ENCODE measurements at regions not wholly inside any gene's neighbourhood (a gene's known extent, or its start where the extent isn't known, plus 50 kb on each side); places are given as distances from the start of the nearest gene placed in this dataset.

- H4K20me1 ChIP-seq (ENCODE audit: low read length): no peaks in the 10 kb centered on the region
- no peak for DNase-seq
- no peak for ATAC-seq
- no peaks in the 10 kb centered on the region for H3K4me1 ChIP-seq (ENCODE audit: insufficient read depth, low read length)
- H3K27ac ChIP-seq (ENCODE audit: low read length): no peak overlapping the region
- CTCF ChIA-PET: no interaction called here
- H3K79me2 ChIP-seq (ENCODE audit: low read length): no peaks in the 10 kb centered on the region
- H3K4me2 ChIP-seq (ENCODE audit: low read length): no peak overlapping the region
- H3K27me3 ChIP-seq (ENCODE audit: low read length): no peaks in the 10 kb centered on the region
- TF ChIP-seq EZH2 (IDR thresholded peaks at IDR 0.05; ENCODE audit: low read length, unreplicated experiment) (no peak), EZH2phosphoT487 (IDR thresholded peaks at IDR 0.05; ENCODE audit: borderline replicate concordance, low read length) (no peak), CTCF (conservative IDR thresholded peaks at IDR 0.05; ENCODE audit: low read depth, low read length) (no peak)
- no peak overlapping the region for H3K4me3 ChIP-seq (ENCODE audit: low read length)
- intact Hi-C loops (cut with micrococcal nuclease): loop anchor here (10.0 kb wide), 2 partner anchors 59 to 179 kb away; no protein-coding TSS in a partner anchor
- POLR2A ChIA-PET (ENCODE audit: unreplicated experiment): no interaction called here
- H3K9me3 ChIP-seq (ENCODE audit: low read length): no peaks in the 10 kb centered on the region
- no peaks in the 10 kb centered on the region for H3K36me3 ChIP-seq (ENCODE audit: low read depth, low read length)
- no peaks in the 10 kb centered on the region for H3K9me2 ChIP-seq (replicated peaks; ENCODE audit: low read length)
- no peak overlapping the region for H2AFZ ChIP-seq (ENCODE audit: low read length)
- H3F3A ChIP-seq (ENCODE audit: low read length, unreplicated experiment): no peaks in the 10 kb centered on the region
- no peak overlapping the region for H3K9ac ChIP-seq (ENCODE audit: low read length)
- BruUV-seq (replicated peaks): no TSS peak
These were observed 109.9 kb upstream of the BMP5 start for GRCh38 chr6:55985309-55985708.

DNA sequence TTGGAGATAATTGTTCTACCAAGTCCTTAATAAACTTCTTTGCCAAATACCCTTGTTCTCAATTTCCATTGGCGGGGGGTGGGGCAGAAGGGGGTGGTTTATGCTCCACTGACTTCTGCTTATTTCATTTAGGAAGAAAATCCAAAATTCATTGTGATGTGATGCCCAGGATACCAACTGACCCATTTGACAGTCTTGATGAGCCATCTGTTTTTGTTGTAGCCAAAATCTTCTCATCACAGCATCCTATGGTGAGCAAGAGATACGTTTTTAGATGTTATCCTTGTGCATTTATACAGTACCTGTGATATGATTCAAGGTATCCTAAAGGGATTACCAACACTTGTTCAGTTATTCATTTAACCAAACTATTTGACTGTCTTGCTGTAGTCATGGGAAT, 108.5 kb upstream of the BMP5 start:
- H3K4me3 ChIP-seq (ENCODE audit: low read length): no peak overlapping the region
- H3F3A ChIP-seq (ENCODE audit: low read length, unreplicated experiment): no peaks in the 10 kb centered on the region
- no peak overlapping the region for H3K27ac ChIP-seq (ENCODE audit: low read length)
- no peak overlapping the region for H3K4me2 ChIP-seq (ENCODE audit: low read length)
- no peaks in the 10 kb centered on the region for H3K79me2 ChIP-seq (ENCODE audit: low read length)
- no peaks in the 10 kb centered on the region for H3K9me2 ChIP-seq (replicated peaks; ENCODE audit: low read length)
- DNase-seq (no peak), ATAC-seq (no peak)
- H3K36me3 ChIP-seq (ENCODE audit: low read depth, low read length): no peaks in the 10 kb centered on the region
- no peaks in the 10 kb centered on the region for H4K20me1 ChIP-seq (ENCODE audit: low read length)
- no peaks in the 10 kb centered on the region for H3K27me3 ChIP-seq (ENCODE audit: low read length)
- no peak for TF ChIP-seq EZH2phosphoT487 (IDR thresholded peaks at IDR 0.05; ENCODE audit: borderline replicate concordance, low read length)
- no peak for TF ChIP-seq CTCF (conservative IDR thresholded peaks at IDR 0.05; ENCODE audit: low read depth, low read length)
- no peak for TF ChIP-seq EZH2 (IDR thresholded peaks at IDR 0.05; ENCODE audit: low read length, unreplicated experiment)
- intact Hi-C loops (cut with micrococcal nuclease): loop anchor here (10.0 kb wide), 2 partner anchors 61 to 181 kb away; no protein-coding TSS in a partner anchor
- H3K9me3 ChIP-seq (ENCODE audit: low read length): no peaks in the 10 kb centered on the region
- POLR2A ChIA-PET (ENCODE audit: unreplicated experiment): no interaction called here
- CTCF ChIA-PET: interaction anchor here (0.7 kb wide), 1 partner anchor 52 kb away, joined by 3 read pairs; no protein-coding TSS in a partner anchor
- H2AFZ ChIP-seq (ENCODE audit: low read length): no peak overlapping the region
- BruUV-seq (replicated peaks): no TSS peak
- H3K9ac ChIP-seq (ENCODE audit: low read length): no peak overlapping the region
- no peaks in the 10 kb centered on the region for H3K4me1 ChIP-seq (ENCODE audit: insufficient read depth, low read length)

- no peak for DNase-seq
- ChIA-PET POLR2A (ENCODE audit: unreplicated experiment) (no interaction called here), CTCF (no interaction called here)
- no peaks in the 10 kb centered on the region for H3K4me1 ChIP-seq (ENCODE audit: insufficient read depth, low read length)
- no peak overlapping the region for H3K27ac ChIP-seq (ENCODE audit: low read length)
- no TSS peak for BruUV-seq (replicated peaks)
- no peaks in the 10 kb centered on the region for H3K79me2 ChIP-seq (ENCODE audit: low read length)
- no peaks in the 10 kb centered on the region for H3K36me3 ChIP-seq (ENCODE audit: low read depth, low read length)
- H3K9ac ChIP-seq (ENCODE audit: low read length): no peak overlapping the region
- H3F3A ChIP-seq (ENCODE audit: low read length, unreplicated experiment): no peaks in the 10 kb centered on the region
- intact Hi-C loops (cut with micrococcal nuclease): loop anchor here (10.0 kb wide), 2 partner anchors 63 to 183 kb away; no protein-coding TSS in a partner anchor
- H3K4me3 ChIP-seq (ENCODE audit: low read length): no peak overlapping the region
- ATAC-seq: no peak
- H3K27me3 ChIP-seq (ENCODE audit: low read length): no peaks in the 10 kb centered on the region
- no peak overlapping the region for H2AFZ ChIP-seq (ENCODE audit: low read length)
- no peaks in the 10 kb centered on the region for H3K9me2 ChIP-seq (replicated peaks; ENCODE audit: low read length)
- no peaks in the 10 kb centered on the region for H3K9me3 ChIP-seq (ENCODE audit: low read length)
- H4K20me1 ChIP-seq (ENCODE audit: low read length): no peaks in the 10 kb centered on the region
- no peak for TF ChIP-seq CTCF (conservative IDR thresholded peaks at IDR 0.05; ENCODE audit: low read depth, low read length)
- TF ChIP-seq EZH2 (IDR thresholded peaks at IDR 0.05; ENCODE audit: low read length, unreplicated experiment): no peak
- H3K4me2 ChIP-seq (ENCODE audit: low read length): no peak overlapping the region
These were observed 106.3 kb upstream of the BMP5 start for GRCh38 chr6:55981660-55982059.
